CD4-positive, alpha-beta T cell treated with Interleukin-17A for 1 hour (primary cell): ENCODE measurements at regions not wholly inside any gene's neighbourhood (a gene's known extent, or its start where the extent isn't known, plus 50 kb on each side); places are given as distances from the start of the nearest gene placed in this dataset.

ENCODE experiments used
- DNase-seq: peaks from one replicate; pipeline ENCODE4 v3.0.0-alpha.2; 2020

- no peak for DNase-seq
Measured at GRCh38 chr3:31439890-31440750, 92.6 kb upstream of the STT3B start.

- no peak for DNase-seq
Measured at GRCh38 chr3:31440878-31441277, 91.8 kb upstream of the STT3B start.

- DNase-seq = no peak
Measured at GRCh38 chr3:31442755-31443154, 90.0 kb upstream of the STT3B start.

- DNase-seq = no peak
Measured at GRCh38 chr3:31444220-31445142, 88.2 kb upstream of the STT3B start.

GRCh38 chr3:31445701-31446100 is 87.0 kb upstream of the STT3B start:
- no peak for DNase-seq

- peak; percentile 44 for DNase-seq
Measured at GRCh38 chr3:31448035-31448881, 84.5 kb upstream of the STT3B start.

GRCh38 chr3:31448882-31449243 is 83.9 kb upstream of the STT3B start:
- DNase-seq = no peak

- no peak for DNase-seq
Measured at GRCh38 chr3:31449318-31449717, 83.4 kb upstream of the STT3B start.

- no peak for DNase-seq
Measured at GRCh38 chr3:31450345-31450744, 82.4 kb upstream of the STT3B start.

GRCh38 chr3:31452495-31453106 is 80.1 kb upstream of the STT3B start:
- no peak for DNase-seq

GRCh38 chr3:31453430-31453829 is 79.3 kb upstream of the STT3B start:
- DNase-seq = no peak

GRCh38 chr3:31455524-31455923 is 77.2 kb upstream of the STT3B start:
- no peak for DNase-seq

- no peak for DNase-seq
Measured at GRCh38 chr3:31456373-31456772, 76.4 kb upstream of the STT3B start.

- no peak for DNase-seq
Measured at GRCh38 chr3:31461426-31461825, 71.3 kb upstream of the STT3B start.

GRCh38 chr3:31462050-31462569 is 70.6 kb upstream of the STT3B start:
- peak; percentile 79 for DNase-seq

- DNase-seq = no peak
Measured at GRCh38 chr3:31465999-31466398, 66.7 kb upstream of the STT3B start.

- DNase-seq = no peak
Measured at GRCh38 chr3:31466866-31467265, 65.9 kb upstream of the STT3B start.

- no peak for DNase-seq
Measured at GRCh38 chr3:31468433-31468832, 64.3 kb upstream of the STT3B start.

- DNase-seq = no peak
Measured at GRCh38 chr3:31469385-31469784, 63.3 kb upstream of the STT3B start.

- DNase-seq = peak; percentile 38
Measured at GRCh38 chr3:31472479-31473390, 60.0 kb upstream of the STT3B start.

GRCh38 chr3:31476209-31476608 is 56.5 kb upstream of the STT3B start:
- DNase-seq = no peak
